NCI-H345 (cell line): ENCODE measurements at regions not wholly inside any gene's neighbourhood (a gene's known extent, or its start where the extent isn't known, plus 50 kb on each side); places are given as distances from the start of the nearest gene placed in this dataset.
"Not testable (repeated sequence)": the region's sequence is repeated elsewhere in the genome, so short reads cannot be mapped to it uniquely, and the experiment has no call there.

Source experiments
- DNase-seq: peaks from one replicate; lab custom pipeline; 2025; lab: John Stamatoyannopoulos, UW

- DNase-seq = no peak
Observed at GRCh38 chr4:137468836-137469235, 63.5 kb downstream of the PCDH18 start.

- no peak for DNase-seq
Observed at GRCh38 chr4:137467537-137467936, 64.8 kb downstream of the PCDH18 start.

GRCh38 chr4:137463377-137464003, 68.8 kb downstream of the PCDH18 start:
- no peak for DNase-seq

- DNase-seq = no peak
Observed at GRCh38 chr4:137455647-137456321, 76.5 kb downstream of the PCDH18 start.

GRCh38 chr4:137454767-137455166, 77.5 kb downstream of the PCDH18 start:
- no peak for DNase-seq

GRCh38 chr4:137452799-137453198, 79.5 kb downstream of the PCDH18 start:
- DNase-seq = no peak

- no peak for DNase-seq
Observed at GRCh38 chr4:137451172-137451825, 81.0 kb downstream of the PCDH18 start.

GRCh38 chr4:137448402-137448801, 83.9 kb downstream of the PCDH18 start:
- no peak for DNase-seq

- no peak for DNase-seq
Observed at GRCh38 chr4:137446071-137446470, 86.2 kb downstream of the PCDH18 start.

- DNase-seq = no peak
Observed at GRCh38 chr4:137443031-137443800, 89.1 kb downstream of the PCDH18 start.

GRCh38 chr4:137432446-137433311, 99.6 kb downstream of the PCDH18 start:
- no peak for DNase-seq

- DNase-seq = no peak
Observed at GRCh38 chr4:137430171-137430570, 102.1 kb downstream of the PCDH18 start.

GRCh38 chr4:137427411-137427810, 104.9 kb downstream of the PCDH18 start:
- no peak for DNase-seq

GRCh38 chr4:137425281-137425680, 107.0 kb downstream of the PCDH18 start:
- peak; percentile 56 for DNase-seq

- no peak for DNase-seq
Observed at GRCh38 chr4:137422666-137423065, 109.6 kb downstream of the PCDH18 start.

- DNase-seq = no peak
Observed at GRCh38 chr4:137421796-137422195, 110.5 kb downstream of the PCDH18 start.

- no peak for DNase-seq
Observed at GRCh38 chr4:137420901-137421396, 111.3 kb downstream of the PCDH18 start.

GRCh38 chr4:137417676-137418075, 114.6 kb downstream of the PCDH18 start:
- no peak for DNase-seq

- DNase-seq = no peak
Observed at GRCh38 chr4:137414802-137415201, 117.5 kb downstream of the PCDH18 start.

GRCh38 chr4:137408527-137409177, 123.6 kb downstream of the PCDH18 start:
- DNase-seq = no peak

GRCh38 chr4:137405833-137406232, 126.5 kb downstream of the PCDH18 start:
- not testable (repeated sequence) for DNase-seq
